ENCODE measurements at regions not wholly inside any gene's neighbourhood (a gene's known extent, or its start where the extent isn't known, plus 50 kb on each side); places are given as distances from the start of the nearest gene placed in this dataset.

DNA sequence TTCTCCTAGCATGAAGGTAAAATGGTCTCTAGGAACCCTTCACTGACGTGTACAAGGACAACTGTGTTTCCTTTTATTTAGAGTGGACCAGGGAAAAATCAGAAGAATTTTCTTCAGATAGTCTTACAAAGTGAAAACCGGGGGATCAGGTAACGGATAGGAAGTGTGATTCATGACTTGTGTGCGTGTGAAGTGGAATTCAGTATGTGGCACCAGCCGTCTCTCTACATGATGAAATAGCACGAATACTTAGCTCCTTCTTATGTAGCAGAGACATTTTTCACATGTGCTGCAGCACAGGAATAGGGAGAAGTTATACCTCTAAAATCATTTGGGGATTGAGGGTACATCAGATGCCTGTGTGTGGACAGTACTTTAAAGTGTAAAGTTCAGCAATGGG is 159.2 kb downstream of the MEX3B start (continued):
- TF ChIP-seq FOXJ3 (CRISPR knock-in tag; IDR thresholded peaks at IDR 0.05) (no peak), FOSL2 (IDR thresholded peaks at IDR 0.05; ENCODE audit: borderline replicate concordance, low read depth) (no peak)

DNA sequence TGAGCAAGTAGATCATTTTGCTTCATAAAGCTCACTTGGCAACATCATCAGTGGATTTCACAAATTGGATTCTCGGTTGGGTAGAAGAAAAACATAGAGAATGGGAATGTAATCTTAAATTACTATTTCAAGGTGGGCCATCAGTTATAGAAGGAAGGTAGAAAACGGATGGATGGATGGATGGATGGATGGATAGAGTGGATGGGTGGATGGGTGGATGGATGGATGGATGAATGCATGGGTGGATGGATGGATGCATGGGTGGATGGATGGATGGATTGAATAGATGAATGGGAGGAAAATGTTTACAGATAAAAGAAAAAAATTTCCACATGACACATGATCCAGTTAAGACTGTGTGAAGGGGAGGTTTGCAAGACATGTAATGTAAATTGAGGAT is 159.7 kb downstream of the MEX3B start:
- Histone ChIP-seq H3K4me2 (no peak overlapping the region), H3K9ac (no peak overlapping the region), H4K20me1 (ENCODE audit: insufficient read depth) (no peaks in the 10 kb centered on the region), H3K9me2 (no peaks in the 10 kb centered on the region; the same call in 1 of the 2 replicates), H3K79me2 (ENCODE audit: insufficient read depth) (no peaks in the 10 kb centered on the region), H3K9me3 (no peaks in the 10 kb centered on the region), H2AFZ (ENCODE audit: low read depth) (no peak overlapping the region), H3K27ac (ENCODE audit: low read depth in 2 of 2, low read length in 1 of 2) (no peak overlapping the region), H3K4me3 (ENCODE audit: low read depth in 2 of 2, low read length in 1 of 2) (no peak overlapping the region), H3K4me1 (ENCODE audit: control insufficient read depth in 1 of 2, insufficient read depth in 2 of 2, low read depth in 1 of 2, low read length in 1 of 2) (peaks cover 0 to 9% of the 10 kb centered on the region in 2 experiments; a peak in 1 of 4 replicates), H3K36me3 (replicated peaks in 1 of 2; ENCODE audit: control insufficient read depth in 1 of 2, insufficient read depth in 2 of 2, low read length in 1 of 2) (no peaks in the 10 kb centered on the region), H3F3A (replicated peaks; ENCODE audit: insufficient read depth) (peaks cover 7% of the 10 kb centered on the region), H3K27me3 (ENCODE audit: insufficient read depth) (no peaks in the 10 kb centered on the region)
- CTCF ChIA-PET, result interaction anchor here (0.7 to 1.2 kb wide), 2 partner anchors 74 to 406 kb away, joined by 3 read pairs; no protein-coding TSS in a partner anchor
- DNase-seq, result no peak
- TF ChIP-seq, protein P1, sequence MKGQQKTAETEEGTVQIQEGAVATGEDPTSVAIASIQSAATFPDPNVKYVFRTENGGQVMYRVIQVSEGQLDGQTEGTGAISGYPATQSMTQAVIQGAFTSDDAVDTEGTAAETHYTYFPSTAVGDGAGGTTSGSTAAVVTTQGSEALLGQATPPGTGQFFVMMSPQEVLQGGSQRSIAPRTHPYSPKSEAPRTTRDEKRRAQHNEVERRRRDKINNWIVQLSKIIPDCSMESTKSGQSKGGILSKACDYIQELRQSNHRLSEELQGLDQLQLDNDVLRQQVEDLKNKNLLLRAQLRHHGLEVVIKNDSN (IDR thresholded peaks at IDR 0.05; ENCODE audit: borderline replicate concordance, low read depth), result no peak
- TF ChIP-seq JUND (IDR thresholded peaks at IDR 0.05) (no peak), NFIC (IDR thresholded peaks at IDR 0.05; ENCODE audit: borderline replicate concordance) (no peak), RAD21 (IDR thresholded peaks at IDR 0.05; ENCODE audit: low read length) (no peak), GABPA (IDR thresholded peaks at IDR 0.05; ENCODE audit: low read depth) (no peak), YY1 (IDR thresholded peaks at IDR 0.05; ENCODE audit: low read depth) (no peak), RFX5 (IDR thresholded peaks at IDR 0.05; ENCODE audit: low read length) (no peak), EP300 (IDR thresholded peaks at IDR 0.05; ENCODE audit: borderline replicate concordance in 1 of 2, low read depth in 1 of 2, low read length in 1 of 2) (no peak)
- TF ChIP-seq, protein P2, sequence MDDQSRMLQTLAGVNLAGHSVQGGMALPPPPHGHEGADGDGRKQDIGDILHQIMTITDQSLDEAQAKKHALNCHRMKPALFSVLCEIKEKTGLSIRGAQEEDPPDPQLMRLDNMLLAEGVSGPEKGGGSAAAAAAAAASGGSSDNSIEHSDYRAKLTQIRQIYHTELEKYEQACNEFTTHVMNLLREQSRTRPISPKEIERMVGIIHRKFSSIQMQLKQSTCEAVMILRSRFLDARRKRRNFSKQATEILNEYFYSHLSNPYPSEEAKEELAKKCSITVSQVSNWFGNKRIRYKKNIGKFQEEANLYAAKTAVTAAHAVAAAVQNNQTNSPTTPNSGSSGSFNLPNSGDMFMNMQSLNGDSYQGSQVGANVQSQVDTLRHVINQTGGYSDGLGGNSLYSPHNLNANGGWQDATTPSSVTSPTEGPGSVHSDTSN (IDR thresholded peaks at IDR 0.05), result no peak
- POLR2A ChIA-PET, result no interaction called here
- WGBS (ENCODE audit: low lambda C conversion rate), result 50% methylated on average over 2 of the region's 2 CpGs

DNA sequence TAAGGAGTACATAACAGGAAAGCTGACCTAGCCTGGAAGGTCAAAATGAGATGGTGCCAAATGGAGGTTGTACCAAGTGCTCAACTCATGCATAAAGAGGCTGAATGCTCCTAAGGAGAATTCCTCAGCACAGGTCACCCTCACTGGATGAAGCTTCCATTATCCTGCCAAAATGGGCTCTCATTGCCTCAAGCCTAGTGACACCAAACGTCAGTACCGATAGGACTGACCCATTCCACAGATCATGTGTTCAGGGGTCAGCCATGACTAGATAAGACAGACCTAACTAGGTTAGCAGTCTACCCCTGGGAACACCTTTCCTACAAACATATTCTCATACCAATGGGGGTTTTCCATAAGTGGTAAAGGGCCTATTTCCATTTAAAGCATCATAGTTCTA is 160.7 kb downstream of the MEX3B start:
- TF ChIP-seq POLR2AphosphoS5 (IDR thresholded peaks at IDR 0.05; ENCODE audit: low read depth, low read length) (no peak), TCF12 (IDR thresholded peaks at IDR 0.05) (no peak), TEAD4 (IDR thresholded peaks at IDR 0.05; ENCODE audit: borderline replicate concordance, insufficient read depth) (no peak), FOXM1 (IDR thresholded peaks at IDR 0.05; ENCODE audit: low read depth) (no peak), GATA2 (CRISPR knock-in tag; IDR thresholded peaks at IDR 0.05) (no peak), MEF2A (IDR thresholded peaks at IDR 0.05; ENCODE audit: borderline replicate concordance, low read depth) (no peak), EZH2phosphoT487 (IDR thresholded peaks at IDR 0.05; ENCODE audit: borderline replicate concordance, low read depth) (no peak), JUND (IDR thresholded peaks at IDR 0.05) (no peak), MXI1 (IDR thresholded peaks at IDR 0.05; ENCODE audit: low read depth, low read length) (no peak)
- TF ChIP-seq, protein P3, sequence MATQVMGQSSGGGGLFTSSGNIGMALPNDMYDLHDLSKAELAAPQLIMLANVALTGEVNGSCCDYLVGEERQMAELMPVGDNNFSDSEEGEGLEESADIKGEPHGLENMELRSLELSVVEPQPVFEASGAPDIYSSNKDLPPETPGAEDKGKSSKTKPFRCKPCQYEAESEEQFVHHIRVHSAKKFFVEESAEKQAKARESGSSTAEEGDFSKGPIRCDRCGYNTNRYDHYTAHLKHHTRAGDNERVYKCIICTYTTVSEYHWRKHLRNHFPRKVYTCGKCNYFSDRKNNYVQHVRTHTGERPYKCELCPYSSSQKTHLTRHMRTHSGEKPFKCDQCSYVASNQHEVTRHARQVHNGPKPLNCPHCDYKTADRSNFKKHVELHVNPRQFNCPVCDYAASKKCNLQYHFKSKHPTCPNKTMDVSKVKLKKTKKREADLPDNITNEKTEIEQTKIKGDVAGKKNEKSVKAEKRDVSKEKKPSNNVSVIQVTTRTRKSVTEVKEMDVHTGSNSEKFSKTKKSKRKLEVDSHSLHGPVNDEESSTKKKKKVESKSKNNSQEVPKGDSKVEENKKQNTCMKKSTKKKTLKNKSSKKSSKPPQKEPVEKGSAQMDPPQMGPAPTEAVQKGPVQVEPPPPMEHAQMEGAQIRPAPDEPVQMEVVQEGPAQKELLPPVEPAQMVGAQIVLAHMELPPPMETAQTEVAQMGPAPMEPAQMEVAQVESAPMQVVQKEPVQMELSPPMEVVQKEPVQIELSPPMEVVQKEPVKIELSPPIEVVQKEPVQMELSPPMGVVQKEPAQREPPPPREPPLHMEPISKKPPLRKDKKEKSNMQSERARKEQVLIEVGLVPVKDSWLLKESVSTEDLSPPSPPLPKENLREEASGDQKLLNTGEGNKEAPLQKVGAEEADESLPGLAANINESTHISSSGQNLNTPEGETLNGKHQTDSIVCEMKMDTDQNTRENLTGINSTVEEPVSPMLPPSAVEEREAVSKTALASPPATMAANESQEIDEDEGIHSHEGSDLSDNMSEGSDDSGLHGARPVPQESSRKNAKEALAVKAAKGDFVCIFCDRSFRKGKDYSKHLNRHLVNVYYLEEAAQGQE (IDR thresholded peaks at IDR 0.05; ENCODE audit: low read depth, low read length), result no peak
- TF ChIP-seq, protein P1 (IDR thresholded peaks at IDR 0.05; ENCODE audit: borderline replicate concordance, low read depth), result no peak
- WGBS (ENCODE audit: low lambda C conversion rate), result 50% methylated on average over 2 of the region's 2 CpGs
- Histone ChIP-seq H3K9me3 (no peaks in the 10 kb centered on the region), H2AFZ (ENCODE audit: low read depth) (no peak overlapping the region), H3K27me3 (ENCODE audit: insufficient read depth) (no peaks in the 10 kb centered on the region), H3K9ac (no peak overlapping the region), H3K4me2 (no peak overlapping the region), H3K9me2 (no peaks in the 10 kb centered on the region; the same call in 1 of the 2 replicates), H3K27ac (ENCODE audit: low read depth in 2 of 2, low read length in 1 of 2) (no peak overlapping the region), H3K4me1 (ENCODE audit: control insufficient read depth in 1 of 2, insufficient read depth in 2 of 2, low read depth in 1 of 2, low read length in 1 of 2) (peaks cover 0 to 9% of the 10 kb centered on the region in 2 experiments; a peak in 1 of 4 replicates), H4K20me1 (ENCODE audit: insufficient read depth) (no peaks in the 10 kb centered on the region), H3F3A (replicated peaks; ENCODE audit: insufficient read depth) (peaks cover 7% of the 10 kb centered on the region), H3K36me3 (replicated peaks in 1 of 2; ENCODE audit: control insufficient read depth in 1 of 2, insufficient read depth in 2 of 2, low read length in 1 of 2) (no peaks in the 10 kb centered on the region), H3K4me3 (ENCODE audit: low read depth in 2 of 2, low read length in 1 of 2) (no peak overlapping the region), H3K79me2 (ENCODE audit: insufficient read depth) (no peaks in the 10 kb centered on the region)
- POLR2A ChIA-PET, result no interaction called here
- no peak for DNase-seq
- CTCF ChIA-PET, result no interaction called here
